ENCODE measurements at regions not wholly inside any gene's neighbourhood (a gene's known extent, or its start where the extent isn't known, plus 50 kb on each side); places are given as distances from the start of the nearest gene placed in this dataset.

- TF ChIP-seq CTCF (IDR thresholded peaks at IDR 0.05) (no peak), POLR2A (IDR thresholded peaks at IDR 0.05) (no peak)
Observed at GRCh38 chr3:102796804-102797203, 362.0 kb downstream of the ZPLD1 start.
